ENCODE measurements at regions not wholly inside any gene's neighbourhood (a gene's known extent, or its start where the extent isn't known, plus 50 kb on each side); places are given as distances from the start of the nearest gene placed in this dataset.

DNA sequence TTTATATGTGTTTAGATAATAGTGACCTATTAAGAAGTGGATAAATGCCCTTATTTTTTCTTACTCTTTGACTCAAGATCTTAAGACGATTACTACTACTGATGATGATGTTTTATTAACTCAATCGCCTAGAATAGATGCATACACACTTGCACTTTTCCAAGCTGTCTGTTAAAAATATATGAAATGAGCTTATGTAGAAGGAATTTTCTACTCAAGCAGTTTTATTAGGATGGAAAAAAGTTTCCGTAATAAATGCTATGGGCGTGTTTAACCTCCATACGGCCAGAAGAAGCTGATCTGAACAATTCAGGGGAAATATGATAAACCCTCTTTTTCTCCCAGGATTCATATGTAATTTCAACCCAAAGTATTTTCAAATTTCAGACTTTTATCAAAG is 455.7 kb upstream of the MPDZ start:
- no peak for TF ChIP-seq EP300 (IDR thresholded peaks at IDR 0.05)
- TF ChIP-seq, protein P1, sequence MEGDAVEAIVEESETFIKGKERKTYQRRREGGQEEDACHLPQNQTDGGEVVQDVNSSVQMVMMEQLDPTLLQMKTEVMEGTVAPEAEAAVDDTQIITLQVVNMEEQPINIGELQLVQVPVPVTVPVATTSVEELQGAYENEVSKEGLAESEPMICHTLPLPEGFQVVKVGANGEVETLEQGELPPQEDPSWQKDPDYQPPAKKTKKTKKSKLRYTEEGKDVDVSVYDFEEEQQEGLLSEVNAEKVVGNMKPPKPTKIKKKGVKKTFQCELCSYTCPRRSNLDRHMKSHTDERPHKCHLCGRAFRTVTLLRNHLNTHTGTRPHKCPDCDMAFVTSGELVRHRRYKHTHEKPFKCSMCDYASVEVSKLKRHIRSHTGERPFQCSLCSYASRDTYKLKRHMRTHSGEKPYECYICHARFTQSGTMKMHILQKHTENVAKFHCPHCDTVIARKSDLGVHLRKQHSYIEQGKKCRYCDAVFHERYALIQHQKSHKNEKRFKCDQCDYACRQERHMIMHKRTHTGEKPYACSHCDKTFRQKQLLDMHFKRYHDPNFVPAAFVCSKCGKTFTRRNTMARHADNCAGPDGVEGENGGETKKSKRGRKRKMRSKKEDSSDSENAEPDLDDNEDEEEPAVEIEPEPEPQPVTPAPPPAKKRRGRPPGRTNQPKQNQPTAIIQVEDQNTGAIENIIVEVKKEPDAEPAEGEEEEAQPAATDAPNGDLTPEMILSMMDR (IDR thresholded peaks at IDR 0.05) = no peak

All from stomach (tissue), 4 donors.